BE2C (cell line): ENCODE measurements at regions not wholly inside any gene's neighbourhood (a gene's known extent, or its start where the extent isn't known, plus 50 kb on each side); places are given as distances from the start of the nearest gene placed in this dataset.
"Not testable (repeated sequence)": the region's sequence is repeated elsewhere in the genome, so short reads cannot be mapped to it uniquely, and the experiment has no call there.

ENCODE experiments used
- DNase-seq: peaks from one replicate; pipeline ENCODE4 v3.0.0-alpha.2; 2020
- H3K27me3 ChIP-seq: fragments of 250-450 bp; sonication (Bioruptor Pico); 2 replicates; pipeline ENCODE4 v1.5.1; 2020; ENCODE audit warnings: mild to moderate bottlenecking
- H3K36me3 ChIP-seq: fragments of 250-450 bp; sonication (Bioruptor Pico); 2 replicates; pipeline ENCODE4 v1.5.1; 2020; ENCODE audit warnings: mild to moderate bottlenecking
- H3K4me1 ChIP-seq: fragments of 250-450 bp; sonication (Bioruptor Pico); 2 replicates; pipeline ENCODE4 v1.5.1; 2020
- H3K4me3 ChIP-seq: 2 replicates; pipeline ENCODE4 v1.5.1; 2011; ENCODE audit warnings: low read depth, low read length
- H3K9me3 ChIP-seq: fragments of 250-450 bp; sonication (Bioruptor Pico); 2 replicates; pipeline ENCODE4 v1.5.1; 2020
- CTCF ChIP-seq: IDR thresholded peaks from 2 replicates; pipeline ENCODE4 v1.5.1; 2012; ENCODE audit warnings: mild to moderate bottlenecking, low read depth, low read length

DNA sequence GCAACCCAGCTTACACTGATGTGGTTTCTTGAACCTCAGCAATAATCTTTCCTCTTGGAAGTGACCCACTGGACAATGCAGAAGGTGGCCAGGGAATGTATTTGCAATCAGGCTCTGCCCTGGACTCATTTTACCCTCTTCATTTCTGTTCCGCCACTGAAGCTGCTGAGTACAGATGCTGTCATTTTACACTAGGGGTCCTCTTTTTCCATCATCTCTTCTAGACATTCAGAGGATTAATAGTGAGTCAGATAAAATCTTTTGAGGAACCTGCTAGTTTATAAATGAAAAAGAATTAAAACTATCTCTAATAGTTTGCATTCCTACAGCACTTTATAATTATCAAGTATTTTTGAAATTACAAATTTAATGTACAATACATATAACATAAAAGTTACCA, 87.9 kb upstream of the PNPT1 start:
- no peaks in the 10 kb centered on the region for H3K4me1 ChIP-seq
- no peaks in the 10 kb centered on the region for H3K9me3 ChIP-seq
- no peak for DNase-seq

DNA sequence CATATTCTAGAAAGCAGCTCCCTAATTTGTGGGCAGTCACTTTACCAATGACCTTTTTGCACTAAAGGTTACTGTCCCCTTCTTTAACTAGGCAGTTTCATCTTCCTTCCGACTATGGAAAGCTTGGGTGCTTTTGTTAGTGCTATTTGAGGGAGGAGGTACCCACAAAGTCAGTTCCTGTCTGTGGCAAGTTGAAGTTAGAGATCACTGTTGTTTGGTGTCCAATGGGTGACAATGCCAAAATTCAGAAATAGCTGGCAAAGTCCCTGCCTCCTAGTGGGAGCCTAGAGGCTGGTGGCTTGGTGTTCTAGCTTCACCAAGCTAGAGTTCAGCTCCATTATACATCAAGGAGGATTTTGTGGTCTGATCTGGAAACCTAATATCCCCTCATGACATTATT, 87.1 kb upstream of the PNPT1 start:
- H3K4me1 ChIP-seq, result no peaks in the 10 kb centered on the region
- no peaks in the 10 kb centered on the region for H3K27me3 ChIP-seq
- TF ChIP-seq CTCF, result no peak
- no peak for DNase-seq
- H3K9me3 ChIP-seq, result no peaks in the 10 kb centered on the region
- H3K4me3 ChIP-seq, result no peak overlapping the region
- H3K36me3 ChIP-seq, result no peaks in the 10 kb centered on the region

More for the DNA sequence above, 87.9 kb upstream of the PNPT1 start:
- no peaks in the 10 kb centered on the region for H3K27me3 ChIP-seq
- no peak for TF ChIP-seq CTCF
- H3K36me3 ChIP-seq, result no peaks in the 10 kb centered on the region
- no peak overlapping the region for H3K4me3 ChIP-seq

DNA sequence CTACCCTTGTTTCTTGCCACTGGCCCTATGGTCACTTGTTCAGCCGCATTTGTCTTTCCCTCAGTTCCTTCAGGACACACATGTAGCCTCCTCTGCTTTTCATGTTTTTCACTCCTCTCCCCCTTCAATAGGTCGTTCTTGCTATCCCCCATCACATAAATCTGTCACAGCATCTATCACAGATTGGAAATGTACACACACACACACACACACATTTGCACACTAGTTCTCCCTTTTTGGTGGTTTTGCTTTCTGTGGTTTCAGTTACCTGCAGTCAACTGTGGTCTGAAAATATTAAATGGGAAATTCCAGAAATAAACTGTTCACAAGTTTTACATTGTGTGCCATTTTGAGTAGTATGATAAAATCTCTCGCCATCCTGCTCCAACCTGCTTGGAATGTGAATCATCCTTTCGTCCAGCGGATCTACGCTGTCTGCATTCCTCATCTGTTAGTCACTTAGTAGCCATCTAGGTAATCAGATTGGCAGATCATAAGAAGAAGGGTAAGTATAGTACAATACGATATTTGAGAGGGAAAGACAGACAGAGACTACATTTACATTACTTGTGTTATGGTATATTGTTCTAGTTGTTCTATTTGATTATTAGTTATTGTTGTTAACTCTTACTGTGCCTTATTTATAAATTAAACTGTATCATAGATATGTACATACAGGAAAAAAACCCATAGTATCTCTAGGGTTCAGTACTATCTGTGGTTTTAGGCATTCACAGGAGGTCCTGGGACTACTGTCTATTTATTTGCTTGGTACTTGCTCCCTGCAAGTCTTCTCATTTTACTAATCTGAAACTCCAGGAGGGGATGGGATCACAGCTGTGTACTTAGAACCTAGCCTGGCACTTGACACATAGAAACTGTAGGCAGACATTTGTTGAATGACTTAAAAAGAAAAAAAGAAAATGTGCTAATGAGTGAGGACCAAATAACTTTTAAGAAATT, 86.1 kb upstream of the PNPT1 start:
- Histone ChIP-seq H3K4me1 (no peaks in the 10 kb centered on the region), H3K36me3 (no peaks in the 10 kb centered on the region), H3K4me3 (no peak overlapping the region), H3K27me3 (no peaks in the 10 kb centered on the region), H3K9me3 (no peaks in the 10 kb centered on the region)
- no peak for TF ChIP-seq CTCF
- DNase-seq, result no peak

DNA sequence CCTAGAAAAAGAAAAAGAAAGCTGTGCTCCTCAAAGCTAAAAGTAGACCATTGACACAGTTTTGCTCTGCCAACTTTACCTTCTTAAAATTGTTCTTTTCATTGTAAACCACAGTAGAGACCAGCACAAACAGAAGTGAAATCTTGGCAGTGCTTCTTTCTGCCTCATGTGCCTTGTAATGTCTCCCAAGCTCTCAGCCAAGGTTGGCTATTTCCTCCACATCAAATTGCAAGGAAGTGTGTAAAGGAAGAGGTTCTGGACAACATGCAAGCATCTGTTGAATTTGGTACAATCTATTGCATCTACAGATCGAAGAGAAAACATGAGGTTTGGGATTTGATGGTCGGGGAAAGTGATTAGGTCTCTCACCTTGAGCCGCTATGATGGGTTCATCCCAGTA, 83.3 kb upstream of the PNPT1 start:
- Histone ChIP-seq H3K36me3 (no peaks in the 10 kb centered on the region), H3K4me3 (no peak overlapping the region), H3K27me3 (no peaks in the 10 kb centered on the region), H3K9me3 (no peaks in the 10 kb centered on the region), H3K4me1 (no peaks in the 10 kb centered on the region)
- DNase-seq, result no peak
- TF ChIP-seq CTCF, result no peak

DNA sequence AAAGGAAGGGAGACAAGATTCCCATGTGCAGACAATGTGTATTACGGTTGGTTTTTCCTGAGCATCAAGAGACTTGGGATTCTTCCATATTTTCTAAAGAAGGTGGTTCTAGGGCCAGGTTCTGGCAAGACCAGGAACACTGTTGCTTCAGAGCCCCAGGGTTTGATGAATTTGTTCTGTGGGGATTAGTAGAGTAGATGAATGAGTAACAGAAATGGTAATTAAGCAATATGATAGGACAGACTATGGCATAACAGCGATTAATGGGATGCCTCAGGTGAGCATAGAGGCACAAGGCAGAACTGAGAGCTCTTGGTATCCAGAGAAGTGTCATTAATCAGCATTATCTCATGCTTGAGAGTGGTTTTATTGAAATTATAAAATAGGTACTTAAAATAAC, 82.8 kb upstream of the PNPT1 start:
- TF ChIP-seq CTCF, result no peak
- Histone ChIP-seq H3K4me1 (no peaks in the 10 kb centered on the region), H3K4me3 (no peak overlapping the region), H3K9me3 (no peaks in the 10 kb centered on the region), H3K36me3 (no peaks in the 10 kb centered on the region), H3K27me3 (no peaks in the 10 kb centered on the region)
- DNase-seq, result no peak

- Histone ChIP-seq H3K27me3 (no peaks in the 10 kb centered on the region), H3K36me3 (no peaks in the 10 kb centered on the region), H3K4me1 (no peaks in the 10 kb centered on the region), H3K9me3 (no peaks in the 10 kb centered on the region), H3K4me3 (no peak overlapping the region)
- no peak for DNase-seq
- TF ChIP-seq CTCF, result no peak
Observed at GRCh38 chr2:55775828-55776227, 82.2 kb upstream of the PNPT1 start.

DNA sequence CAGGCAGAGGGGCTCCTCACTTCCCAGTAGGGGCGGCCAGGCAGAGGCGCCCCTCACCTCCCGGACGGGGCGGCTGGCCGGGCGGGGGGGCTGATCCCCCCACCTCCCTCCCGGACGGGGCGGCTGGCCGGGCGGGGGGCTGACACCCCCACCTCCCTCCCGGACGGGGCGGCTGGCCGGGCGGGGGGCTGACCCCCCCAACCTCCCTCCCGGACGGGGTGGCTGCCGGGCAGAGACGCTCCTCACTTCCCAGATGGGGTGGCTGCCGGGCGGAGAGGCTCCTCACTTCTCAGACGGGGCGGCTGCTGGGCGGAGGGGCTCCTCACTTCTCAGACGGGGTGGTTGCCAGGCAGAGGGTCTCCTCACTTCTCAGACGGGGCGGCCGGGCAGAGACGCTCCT, 80.0 kb upstream of the PNPT1 start:
- H3K9me3 ChIP-seq, result not testable (repeated sequence)

More for the DNA sequence above, 80.0 kb upstream of the PNPT1 start:
- not testable (repeated sequence) for DNase-seq, H3K27me3 ChIP-seq, H3K4me3 ChIP-seq, H3K4me1 ChIP-seq, H3K36me3 ChIP-seq
